ENCODE measurements at regions not wholly inside any gene's neighbourhood (a gene's known extent, or its start where the extent isn't known, plus 50 kb on each side); places are given as distances from the start of the nearest gene placed in this dataset.
"Not testable (repeated sequence)": the region's sequence is repeated elsewhere in the genome, so short reads cannot be mapped to it uniquely, and the experiment has no call there.

GRCh38 chr12:131445184-131445774 lies 265.6 kb upstream of the SFSWAP start:
- no peak overlapping the region for H3K4me3 ChIP-seq (ENCODE audit: low read depth in 1 of 3, low read length in 3 of 3)
- WGBS, 3 donors: 53 to 60% (median 56%) methylated on average over 13 of the region's 13 CpGs
- H3K27ac ChIP-seq (ENCODE audit: low read depth in 1 of 3, low read length in 2 of 3): no peak overlapping the region
- H3K4me1 ChIP-seq (ENCODE audit: control insufficient read depth in 3 of 3, insufficient read depth in 2 of 3, low read depth in 1 of 3, low read length in 2 of 3): no peaks in the 10 kb centered on the region
- DNase-seq (no peak), FAIRE-seq (no peak)
- H3K27me3 ChIP-seq (ENCODE audit: control insufficient read depth in 3 of 3, insufficient read depth in 3 of 3, low read length in 3 of 3): no peaks in the 10 kb centered on the region
- H3K36me3 ChIP-seq (ENCODE audit: control insufficient read depth in 3 of 3, insufficient read depth in 2 of 3, low read depth in 1 of 3, low read length in 3 of 3): no peaks in the 10 kb centered on the region
- H3K9me3 ChIP-seq (ENCODE audit: control insufficient read depth in 2 of 2, insufficient read depth in 1 of 2, low read depth in 1 of 2, low read length in 1 of 2): no peaks in the 10 kb centered on the region

GRCh38 chr12:131445795-131446194 lies 265.1 kb upstream of the SFSWAP start:
- Histone ChIP-seq H3K9me3 (ENCODE audit: control insufficient read depth in 2 of 2, insufficient read depth in 1 of 2, low read depth in 1 of 2, low read length in 1 of 2) (no peaks in the 10 kb centered on the region), H3K4me1 (ENCODE audit: control insufficient read depth in 3 of 3, insufficient read depth in 2 of 3, low read depth in 1 of 3, low read length in 2 of 3) (no peaks in the 10 kb centered on the region), H3K27me3 (ENCODE audit: control insufficient read depth in 3 of 3, insufficient read depth in 3 of 3, low read length in 3 of 3) (no peaks in the 10 kb centered on the region), H3K27ac (ENCODE audit: low read depth in 1 of 3, low read length in 2 of 3) (no peak overlapping the region), H3K4me3 (ENCODE audit: low read depth in 1 of 3, low read length in 3 of 3) (no peak overlapping the region), H3K36me3 (ENCODE audit: control insufficient read depth in 3 of 3, insufficient read depth in 2 of 3, low read depth in 1 of 3, low read length in 3 of 3) (no peaks in the 10 kb centered on the region)
- 27 to 55% (median 39%) methylated on average over 10 to 12 of the region's 12 CpGs for WGBS, 3 donors
- FAIRE-seq (no peak), DNase-seq (no peak)

- not testable (repeated sequence) for H3K4me3 ChIP-seq (ENCODE audit: low read depth in 1 of 3, low read length in 3 of 3); DNase-seq; H3K27ac ChIP-seq (ENCODE audit: low read depth in 1 of 3, low read length in 2 of 3); H3K4me1 ChIP-seq (ENCODE audit: control insufficient read depth in 3 of 3, insufficient read depth in 2 of 3, low read depth in 1 of 3, low read length in 2 of 3); H3K27me3 ChIP-seq (ENCODE audit: control insufficient read depth in 3 of 3, insufficient read depth in 3 of 3, low read length in 3 of 3); H3K36me3 ChIP-seq (ENCODE audit: control insufficient read depth in 3 of 3, insufficient read depth in 2 of 3, low read depth in 1 of 3, low read length in 3 of 3); H3K9me3 ChIP-seq (ENCODE audit: control insufficient read depth in 2 of 2, insufficient read depth in 1 of 2, low read depth in 1 of 2, low read length in 1 of 2); FAIRE-seq
- WGBS, 3 donors: 87 to 91% (median 87%) methylated on average over 10 to 14 of the region's 14 CpGs
These were observed 263.3 kb upstream of the SFSWAP start for GRCh38 chr12:131447636-131448035.

- Histone ChIP-seq H3K4me1 (ENCODE audit: control insufficient read depth in 3 of 3, insufficient read depth in 2 of 3, low read depth in 1 of 3, low read length in 2 of 3) (no peaks in the 10 kb centered on the region), H3K27ac (ENCODE audit: low read depth in 1 of 3, low read length in 2 of 3) (no peak overlapping the region), H3K9me3 (ENCODE audit: control insufficient read depth in 2 of 2, insufficient read depth in 1 of 2, low read depth in 1 of 2, low read length in 1 of 2) (no peaks in the 10 kb centered on the region), H3K27me3 (ENCODE audit: control insufficient read depth in 3 of 3, insufficient read depth in 3 of 3, low read length in 3 of 3) (no peaks in the 10 kb centered on the region), H3K36me3 (ENCODE audit: control insufficient read depth in 3 of 3, insufficient read depth in 2 of 3, low read depth in 1 of 3, low read length in 3 of 3) (no peaks in the 10 kb centered on the region), H3K4me3 (ENCODE audit: low read depth in 1 of 3, low read length in 3 of 3) (no peak overlapping the region)
- no peak for FAIRE-seq
- DNase-seq: no peak
- WGBS, 3 donors: 78 to 79% (median 79%) methylated on average over 11 to 13 of the region's 13 CpGs
These were observed 262.6 kb upstream of the SFSWAP start for GRCh38 chr12:131448254-131448795.

GRCh38 chr12:131449027-131449426 lies 261.9 kb upstream of the SFSWAP start:
- WGBS, 3 donors: 89 to 92% (median 91%) methylated on average over 6 of the region's 6 CpGs
- H3K36me3 ChIP-seq (ENCODE audit: control insufficient read depth in 3 of 3, insufficient read depth in 2 of 3, low read depth in 1 of 3, low read length in 3 of 3): no peaks in the 10 kb centered on the region
- no peaks in the 10 kb centered on the region for H3K27me3 ChIP-seq (ENCODE audit: control insufficient read depth in 3 of 3, insufficient read depth in 3 of 3, low read length in 3 of 3)
- no peak overlapping the region for H3K4me3 ChIP-seq (ENCODE audit: low read depth in 1 of 3, low read length in 3 of 3)
- H3K4me1 ChIP-seq (ENCODE audit: control insufficient read depth in 3 of 3, insufficient read depth in 2 of 3, low read depth in 1 of 3, low read length in 2 of 3): no peaks in the 10 kb centered on the region
- H3K9me3 ChIP-seq (ENCODE audit: control insufficient read depth in 2 of 2, insufficient read depth in 1 of 2, low read depth in 1 of 2, low read length in 1 of 2): no peaks in the 10 kb centered on the region
- FAIRE-seq (no peak), DNase-seq (no peak)
- H3K27ac ChIP-seq (ENCODE audit: low read depth in 1 of 3, low read length in 2 of 3): no peak overlapping the region

GRCh38 chr12:131452444-131452860 lies 258.4 kb upstream of the SFSWAP start:
- no peaks in the 10 kb centered on the region for H3K9me3 ChIP-seq (ENCODE audit: control insufficient read depth in 2 of 2, insufficient read depth in 1 of 2, low read depth in 1 of 2, low read length in 1 of 2)
- 2 to 4% (median 3%) methylated on average over 10 of the region's 10 CpGs for WGBS, 3 donors
- H3K27ac ChIP-seq (ENCODE audit: low read depth in 1 of 3, low read length in 2 of 3): no peak overlapping the region
- no peaks in the 10 kb centered on the region for H3K4me1 ChIP-seq (ENCODE audit: control insufficient read depth in 3 of 3, insufficient read depth in 2 of 3, low read depth in 1 of 3, low read length in 2 of 3)
- FAIRE-seq: no peak
- peak; percentile 17 to 44 for DNase-seq
- no peak overlapping the region for H3K4me3 ChIP-seq (ENCODE audit: low read depth in 1 of 3, low read length in 3 of 3)
- H3K36me3 ChIP-seq (ENCODE audit: control insufficient read depth in 3 of 3, insufficient read depth in 2 of 3, low read depth in 1 of 3, low read length in 3 of 3): no peaks in the 10 kb centered on the region
- no peaks in the 10 kb centered on the region for H3K27me3 ChIP-seq (ENCODE audit: control insufficient read depth in 3 of 3, insufficient read depth in 3 of 3, low read length in 3 of 3)

GRCh38 chr12:131454418-131455217 lies 256.3 kb upstream of the SFSWAP start:
- H3K27ac ChIP-seq (ENCODE audit: low read depth in 1 of 3, low read length in 2 of 3): no peak overlapping the region
- FAIRE-seq (no peak), DNase-seq (peak; percentile 32 to 58)
- 31 to 44% (median 41%) methylated on average over 12 of the region's 12 CpGs for WGBS, 3 donors
- H3K4me1 ChIP-seq (ENCODE audit: control insufficient read depth in 3 of 3, insufficient read depth in 2 of 3, low read depth in 1 of 3, low read length in 2 of 3): no peaks in the 10 kb centered on the region
- no peaks in the 10 kb centered on the region for H3K27me3 ChIP-seq (ENCODE audit: control insufficient read depth in 3 of 3, insufficient read depth in 3 of 3, low read length in 3 of 3)
- no peaks in the 10 kb centered on the region for H3K9me3 ChIP-seq (ENCODE audit: control insufficient read depth in 2 of 2, insufficient read depth in 1 of 2, low read depth in 1 of 2, low read length in 1 of 2)
- H3K36me3 ChIP-seq (ENCODE audit: control insufficient read depth in 3 of 3, insufficient read depth in 2 of 3, low read depth in 1 of 3, low read length in 3 of 3): no peaks in the 10 kb centered on the region
- no peak overlapping the region for H3K4me3 ChIP-seq (ENCODE audit: low read depth in 1 of 3, low read length in 3 of 3)

GRCh38 chr12:131455218-131455506 lies 255.7 kb upstream of the SFSWAP start:
- Histone ChIP-seq H3K9me3 (ENCODE audit: control insufficient read depth in 2 of 2, insufficient read depth in 1 of 2, low read depth in 1 of 2, low read length in 1 of 2) (no peaks in the 10 kb centered on the region), H3K27ac (ENCODE audit: low read depth in 1 of 3, low read length in 2 of 3) (no peak overlapping the region), H3K27me3 (ENCODE audit: control insufficient read depth in 3 of 3, insufficient read depth in 3 of 3, low read length in 3 of 3) (no peaks in the 10 kb centered on the region), H3K36me3 (ENCODE audit: control insufficient read depth in 3 of 3, insufficient read depth in 2 of 3, low read depth in 1 of 3, low read length in 3 of 3) (no peaks in the 10 kb centered on the region), H3K4me1 (ENCODE audit: control insufficient read depth in 3 of 3, insufficient read depth in 2 of 3, low read depth in 1 of 3, low read length in 2 of 3) (no peaks in the 10 kb centered on the region), H3K4me3 (ENCODE audit: low read depth in 1 of 3, low read length in 3 of 3) (no peak overlapping the region)
- WGBS, 3 donors: 75 to 85% (median 80%) methylated on average over 10 of the region's 10 CpGs
- FAIRE-seq (no peak), DNase-seq (no peak)
